NT2/D1 (cell line): ENCODE measurements at regions not wholly inside any gene's neighbourhood (a gene's known extent, or its start where the extent isn't known, plus 50 kb on each side); places are given as distances from the start of the nearest gene placed in this dataset.

Experiments used
- DNase-seq: peaks from one replicate; pipeline ENCODE4 v3.0.0-alpha.2; 2011; ENCODE audit warnings: low read depth, low spot score
- H3K27me3 ChIP-seq: 2 replicates; pipeline ENCODE4 v1.6.0; 2011; ENCODE audit warnings: mild to moderate bottlenecking; ENCODE audit not compliant: insufficient read length, insufficient read depth
- H3K36me3 ChIP-seq: 2 replicates; pipeline ENCODE4 v1.6.1; 2011; ENCODE audit warnings: mild to moderate bottlenecking, low read length, mixed read lengths; ENCODE audit not compliant: insufficient read depth, insufficient read length
- H3K4me1 ChIP-seq: 2 replicates; pipeline ENCODE4 v1.5.1; 2011; ENCODE audit not compliant: insufficient read depth, insufficient read length
- H3K4me3 ChIP-seq: 2 replicates; pipeline ENCODE4 v1.5.1; 2011; ENCODE audit warnings: low read depth; ENCODE audit not compliant: insufficient read length
- H3K9ac ChIP-seq: 2 replicates; pipeline ENCODE4 v1.6.0; 2011; ENCODE audit warnings: low read depth; ENCODE audit not compliant: insufficient read length
- H3K9me3 ChIP-seq: 2 replicates; pipeline ENCODE4 v1.5.1; 2011; ENCODE audit warnings: mild to moderate bottlenecking, low read length; ENCODE audit not compliant: insufficient read depth
- SUZ12 ChIP-seq: IDR thresholded peaks from 2 replicates; pipeline ENCODE4 v1.6.1; 2011; ENCODE audit not compliant: insufficient read length, insufficient read depth; ENCODE audit errors: extremely low read depth
- YY1 ChIP-seq: IDR thresholded peaks from 2 replicates; pipeline ENCODE4 v1.6.1; 2011; ENCODE audit not compliant: insufficient read length, insufficient read depth
- ZNF274 ChIP-seq: IDR thresholded peaks from 2 replicates; pipeline ENCODE4 v1.6.1; 2011; ENCODE audit warnings: mild to moderate bottlenecking, low read depth, low read length

DNA sequence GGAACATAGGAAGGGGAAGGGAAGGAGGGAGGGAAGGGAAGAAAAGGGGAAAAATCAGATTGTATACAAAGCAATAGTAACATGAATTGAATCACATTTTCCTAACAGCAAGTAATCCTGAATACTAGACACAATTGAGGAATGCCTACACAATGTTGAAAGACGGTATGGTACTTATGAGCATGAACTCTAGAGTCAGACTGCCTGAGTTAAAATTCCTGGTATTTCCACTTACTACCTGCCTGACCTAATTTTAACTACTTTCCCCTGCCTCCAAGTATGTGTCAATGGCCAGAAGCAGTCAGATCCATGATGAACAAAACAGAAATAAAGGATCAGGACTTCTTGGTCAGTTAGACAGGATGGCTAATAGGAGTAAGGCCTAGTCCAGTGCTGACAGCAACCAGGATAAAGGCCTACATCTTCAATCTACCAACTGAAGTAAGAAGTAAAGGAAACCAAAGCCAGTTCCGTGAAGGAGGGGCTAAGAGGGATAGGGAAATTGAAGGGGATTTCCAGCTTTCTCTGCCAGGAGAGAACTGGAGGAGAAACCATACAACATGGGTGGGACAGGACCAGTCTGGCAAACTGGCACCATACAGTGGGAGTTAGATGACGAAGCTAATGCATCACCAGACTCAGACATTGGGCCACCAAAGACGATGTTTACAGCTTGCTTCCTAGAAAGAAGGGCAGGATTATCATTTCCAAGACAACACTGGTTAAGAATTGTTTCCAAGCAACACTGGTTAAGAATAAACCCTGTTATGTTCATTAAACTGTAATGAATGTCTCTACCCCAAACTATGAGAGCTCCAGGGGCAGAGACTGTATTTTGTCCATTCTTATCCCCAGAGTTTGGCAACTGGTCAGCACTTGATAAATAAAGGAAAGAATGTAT is 151.6 kb upstream of the UBE2E2 start:
- TF ChIP-seq SUZ12, result no peak
- no peak for TF ChIP-seq ZNF274
- TF ChIP-seq YY1, result no peak
- DNase-seq, result no peak
- no peaks in the 10 kb centered on the region for H3K4me1 ChIP-seq
- H3K36me3 ChIP-seq, result no peaks in the 10 kb centered on the region
- peaks cover 9% of the 10 kb centered on the region; the same call in 1 of the 2 replicates for H3K9me3 ChIP-seq
- H3K27me3 ChIP-seq, result no peaks in the 10 kb centered on the region
- H3K9ac ChIP-seq, result no peak overlapping the region
- H3K4me3 ChIP-seq, result no peak overlapping the region

DNA sequence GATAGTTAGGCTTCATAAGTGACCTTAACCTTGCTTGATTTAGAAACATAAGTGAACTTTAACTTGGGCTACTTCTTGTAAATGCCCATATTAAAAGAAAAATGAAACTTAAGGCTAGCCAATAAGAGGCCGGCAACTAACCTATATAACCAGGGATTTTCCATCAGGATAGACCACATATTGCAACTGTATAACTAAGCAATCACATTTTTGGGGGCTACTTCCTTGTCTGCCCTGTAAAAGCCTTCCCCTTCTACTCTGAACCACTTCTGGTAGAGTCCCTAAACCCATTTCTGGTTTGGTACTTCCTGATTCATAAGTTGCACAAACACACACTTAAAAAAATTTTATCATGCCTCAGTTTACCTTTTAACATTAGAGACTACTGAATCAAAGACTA is 150.9 kb upstream of the UBE2E2 start:
- no peak overlapping the region for H3K9ac ChIP-seq
- no peak for DNase-seq
- 0 out of 2 replicates have a peak, but pooled peaks cover 1% of the 10 kb centered on the region for H3K9me3 ChIP-seq
- H3K36me3 ChIP-seq, result no peaks in the 10 kb centered on the region
- no peaks in the 10 kb centered on the region for H3K4me1 ChIP-seq
- TF ChIP-seq ZNF274 (no peak), SUZ12 (no peak), YY1 (no peak)
- no peak overlapping the region for H3K4me3 ChIP-seq
- H3K27me3 ChIP-seq, result no peaks in the 10 kb centered on the region

DNA sequence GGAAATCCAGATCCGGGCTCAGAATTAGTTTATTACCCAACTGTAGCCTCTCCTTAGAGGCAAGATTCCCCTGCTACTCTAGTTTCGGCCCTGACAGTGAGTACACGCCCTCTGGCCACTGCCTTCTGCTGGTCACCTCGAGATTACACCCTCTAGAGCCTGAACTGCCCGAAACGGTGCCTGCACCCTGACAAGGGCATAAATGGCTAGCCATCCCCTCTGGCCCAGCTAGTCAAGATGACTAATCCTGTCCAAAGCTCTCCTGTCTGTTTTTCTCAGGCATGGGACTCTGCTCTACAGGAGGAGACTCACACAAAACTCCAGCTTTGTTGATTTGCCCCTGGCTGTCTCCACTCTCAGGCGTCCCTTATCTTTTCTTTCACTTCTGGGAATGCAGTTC is 150.5 kb upstream of the UBE2E2 start:
- no peak overlapping the region for H3K9ac ChIP-seq
- DNase-seq, result peak; percentile 16
- no peaks in the 10 kb centered on the region for H3K27me3 ChIP-seq
- H3K4me1 ChIP-seq, result no peaks in the 10 kb centered on the region
- H3K4me3 ChIP-seq, result no peak overlapping the region
- TF ChIP-seq YY1, result no peak
- TF ChIP-seq ZNF274, result no peak
- no peak for TF ChIP-seq SUZ12
- no peaks in the 10 kb centered on the region for H3K9me3 ChIP-seq
- no peaks in the 10 kb centered on the region for H3K36me3 ChIP-seq

DNA sequence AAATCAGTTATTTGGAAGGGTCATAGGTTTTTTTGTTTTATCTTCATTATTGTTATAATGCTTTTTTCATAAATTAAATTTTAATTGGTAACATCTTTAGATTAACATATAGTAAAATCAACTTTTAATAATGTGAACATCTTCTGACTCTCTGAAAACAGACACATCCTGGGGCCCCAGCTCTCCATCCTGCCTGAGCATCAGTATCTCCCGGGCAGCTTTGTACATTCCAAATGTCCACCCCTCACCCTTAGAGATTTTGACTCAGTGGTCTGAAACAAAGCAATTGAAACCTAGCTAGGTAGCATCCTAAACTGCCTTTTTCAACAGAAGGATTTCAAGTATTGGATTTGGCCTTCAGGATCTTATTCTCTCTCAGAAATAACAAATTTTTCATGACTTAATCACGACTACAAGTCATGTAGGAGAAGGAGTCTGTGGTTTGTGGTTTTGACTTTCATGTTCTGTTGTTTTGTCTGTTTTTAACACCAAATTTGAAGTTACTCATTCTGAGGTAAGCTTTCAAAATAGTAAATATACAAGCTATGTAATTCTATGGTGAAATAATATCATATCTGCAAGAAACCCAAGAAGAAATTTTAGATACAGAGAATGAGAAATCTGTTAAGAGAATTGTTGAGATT is 147.3 kb upstream of the UBE2E2 start:
- Histone ChIP-seq H3K27me3 (no peaks in the 10 kb centered on the region), H3K9me3 (no peaks in the 10 kb centered on the region), H3K9ac (no peak overlapping the region), H3K36me3 (no peaks in the 10 kb centered on the region), H3K4me1 (no peaks in the 10 kb centered on the region), H3K4me3 (no peak overlapping the region)
- TF ChIP-seq YY1 (no peak), SUZ12 (no peak), ZNF274 (no peak)
- DNase-seq, result no peak

DNA sequence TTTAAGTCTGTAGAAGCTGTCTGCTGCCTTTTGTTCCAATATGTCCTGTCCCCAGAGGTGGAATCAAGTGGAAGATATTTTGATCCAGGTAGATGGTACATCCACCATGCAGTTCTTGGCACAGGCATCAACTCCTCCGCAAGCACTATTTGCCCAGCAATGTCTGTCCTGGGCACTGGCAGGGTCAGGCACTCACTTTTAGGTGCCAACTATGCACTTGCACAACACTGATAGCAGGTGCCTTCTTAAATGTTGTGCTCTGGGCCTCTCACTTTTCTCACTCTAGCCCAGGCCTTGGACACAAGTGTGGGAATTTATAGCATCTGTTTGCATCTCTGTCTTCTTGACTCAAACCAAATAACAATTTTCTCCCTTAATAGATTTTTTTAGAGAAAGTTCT is 140.5 kb upstream of the UBE2E2 start:
- no peaks in the 10 kb centered on the region for H3K9me3 ChIP-seq
- H3K27me3 ChIP-seq, result no peaks in the 10 kb centered on the region
- H3K9ac ChIP-seq, result no peak overlapping the region
- H3K4me1 ChIP-seq, result no peaks in the 10 kb centered on the region
- H3K36me3 ChIP-seq, result no peaks in the 10 kb centered on the region
- TF ChIP-seq SUZ12 (no peak), ZNF274 (no peak), YY1 (no peak)
- no peak for DNase-seq
- H3K4me3 ChIP-seq, result no peak overlapping the region

DNA sequence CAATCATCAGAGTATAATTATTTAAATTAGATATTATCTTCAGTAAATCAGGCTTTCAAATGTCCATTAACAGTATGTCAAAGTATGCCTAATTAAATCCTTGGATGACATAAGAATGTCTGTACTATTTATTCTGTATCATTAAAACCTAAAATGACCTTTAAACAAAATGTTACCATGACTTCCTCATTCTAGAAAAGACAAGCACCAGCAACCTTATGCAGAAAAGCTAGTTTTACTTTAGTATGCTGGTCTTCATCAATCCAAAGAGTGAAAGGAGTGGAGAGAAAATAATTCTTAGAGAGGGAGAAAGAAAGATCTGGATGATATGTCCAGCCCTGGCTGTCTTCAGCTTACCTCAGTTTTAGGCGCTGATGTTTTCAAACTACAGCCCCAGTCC is 140.1 kb upstream of the UBE2E2 start:
- no peaks in the 10 kb centered on the region for H3K4me1 ChIP-seq

DNA sequence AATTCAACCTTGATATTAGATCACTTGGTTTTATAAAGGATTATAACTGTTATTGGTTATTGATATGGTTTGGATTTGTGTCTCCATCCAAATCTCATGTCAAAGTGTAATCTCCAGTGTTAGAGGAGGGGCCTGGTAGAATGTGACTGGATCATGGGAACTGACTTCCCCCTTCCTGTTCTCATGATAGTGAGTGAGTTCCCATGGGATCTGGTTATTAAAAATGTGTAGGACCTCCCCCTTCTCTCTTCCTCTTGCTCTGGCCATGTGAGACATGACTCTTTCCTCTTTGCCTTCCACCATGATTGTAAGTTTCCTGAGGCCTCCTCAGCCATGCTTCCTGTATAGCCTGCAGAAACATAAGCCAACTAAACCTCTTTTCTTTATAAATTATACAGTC is 136.0 kb upstream of the UBE2E2 start:
- Histone ChIP-seq H3K36me3 (no peaks in the 10 kb centered on the region), H3K27me3 (no peaks in the 10 kb centered on the region), H3K4me1 (no peaks in the 10 kb centered on the region), H3K9me3 (no peaks in the 10 kb centered on the region), H3K4me3 (no peak overlapping the region), H3K9ac (no peak overlapping the region)
- no peak for DNase-seq
- no peak for TF ChIP-seq SUZ12
- TF ChIP-seq YY1, result no peak
- no peak for TF ChIP-seq ZNF274

More for the DNA sequence above, 140.1 kb upstream of the UBE2E2 start:
- no peaks in the 10 kb centered on the region for H3K27me3 ChIP-seq
- no peak overlapping the region for H3K4me3 ChIP-seq
- no peaks in the 10 kb centered on the region for H3K9me3 ChIP-seq
- no peak overlapping the region for H3K9ac ChIP-seq
- no peak for TF ChIP-seq ZNF274
- TF ChIP-seq YY1, result no peak
- no peak for TF ChIP-seq SUZ12
- no peaks in the 10 kb centered on the region for H3K36me3 ChIP-seq
- DNase-seq, result no peak
